Memory B cell (primary cell): ENCODE measurements at regions not wholly inside any gene's neighbourhood (a gene's known extent, or its start where the extent isn't known, plus 50 kb on each side); places are given as distances from the start of the nearest gene placed in this dataset.
"Not testable (repeated sequence)": the region's sequence is repeated elsewhere in the genome, so short reads cannot be mapped to it uniquely, and the experiment has no call there.

ENCODE experiments used
- ATAC-seq: fragments of 150-1000 bp; cut with Tn5 transposase; 2 replicates; pipeline ENCODE4 v1.10.0; 2021; ENCODE audit warnings: low read depth, mild to moderate bottlenecking, moderate library complexity
- DNase-seq, 2 donors: peaks; one replicate each; pipeline ENCODE4 v3.0.0; 2022; ENCODE audit warnings: low spot score in 2 of 2
- H3K27ac Mint-ChIP-seq: one replicate; pipeline ENCODE4 v1.8.0; 2022; ENCODE audit warnings: mild to moderate bottlenecking, moderate library complexity, mixed read lengths
- H3K27me3 Mint-ChIP-seq: one replicate; pipeline ENCODE4 v1.8.0; 2022; ENCODE audit warnings: mixed read lengths
- H3K36me3 Mint-ChIP-seq: one replicate; pipeline ENCODE4 v1.8.0; 2022; ENCODE audit warnings: mild to moderate bottlenecking, mixed read lengths
- H3K4me1 Mint-ChIP-seq: one replicate; pipeline ENCODE4 v1.8.0; 2022; ENCODE audit warnings: mixed read lengths
- H3K4me3 Mint-ChIP-seq: one replicate; pipeline ENCODE4 v1.8.0; 2022; ENCODE audit warnings: mild to moderate bottlenecking, moderate library complexity, mixed read lengths
- H3K9me3 Mint-ChIP-seq: one replicate; pipeline ENCODE4 v1.8.0; 2022; ENCODE audit warnings: mixed read lengths

GRCh38 chr6:67102743-67103142 is 1395.7 kb upstream of the EYS start:
- H3K4me3 Mint-ChIP-seq: no peak overlapping the region
- no peak for ATAC-seq
- no peaks in the 10 kb centered on the region for H3K27me3 Mint-ChIP-seq
- DNase-seq: no peak
- H3K4me1 Mint-ChIP-seq: no peaks in the 10 kb centered on the region
- no peak overlapping the region for H3K27ac Mint-ChIP-seq
- no peaks in the 10 kb centered on the region for H3K36me3 Mint-ChIP-seq
- H3K9me3 Mint-ChIP-seq: no peaks in the 10 kb centered on the region

- H3K27me3 Mint-ChIP-seq, H3K27ac Mint-ChIP-seq, H3K4me1 Mint-ChIP-seq, ATAC-seq, H3K9me3 Mint-ChIP-seq, DNase-seq, H3K36me3 Mint-ChIP-seq, H3K4me3 Mint-ChIP-seq: not testable (repeated sequence)
Measured at GRCh38 chr6:67095618-67096226, 1388.7 kb upstream of the EYS start.

GRCh38 chr6:67094431-67094946 is 1387.5 kb upstream of the EYS start:
- Mint-ChIP-seq H3K36me3 (no peaks in the 10 kb centered on the region), H3K4me1 (no peaks in the 10 kb centered on the region), H3K27ac (no peak overlapping the region), H3K4me3 (no peak overlapping the region), H3K27me3 (no peaks in the 10 kb centered on the region), H3K9me3 (peaks cover 4% of the 10 kb centered on the region)
- DNase-seq (no peak), ATAC-seq (no peak)

GRCh38 chr6:67073938-67074337 is 1366.9 kb upstream of the EYS start:
- DNase-seq (no peak), ATAC-seq (no peak)
- H3K9me3 Mint-ChIP-seq: no peaks in the 10 kb centered on the region
- no peak overlapping the region for H3K4me3 Mint-ChIP-seq
- H3K27me3 Mint-ChIP-seq: no peaks in the 10 kb centered on the region
- no peaks in the 10 kb centered on the region for H3K36me3 Mint-ChIP-seq
- no peak overlapping the region for H3K27ac Mint-ChIP-seq
- H3K4me1 Mint-ChIP-seq: no peaks in the 10 kb centered on the region

DNA sequence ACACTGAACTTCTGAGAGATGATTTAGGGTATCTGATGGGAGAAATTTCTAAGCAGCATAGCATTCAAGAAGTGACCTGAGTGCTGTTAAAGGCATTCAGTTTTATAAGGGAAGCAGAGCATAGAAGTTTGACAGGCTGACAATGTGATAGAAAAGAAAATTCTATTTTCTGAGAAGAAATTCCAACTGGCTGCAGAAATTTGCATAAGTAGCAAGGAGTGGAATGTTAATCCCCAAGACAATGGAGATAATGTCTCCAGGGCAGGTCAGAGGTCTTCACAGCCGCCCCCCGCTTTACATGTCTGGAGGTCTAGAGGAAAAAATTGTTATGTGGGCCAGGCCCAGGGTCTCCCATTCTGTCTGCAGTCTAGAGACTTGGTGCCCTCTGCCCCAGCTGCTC is 1361.8 kb upstream of the EYS start:
- no peaks in the 10 kb centered on the region for H3K27me3 Mint-ChIP-seq
- DNase-seq (no peak), ATAC-seq (no peak)
- H3K4me3 Mint-ChIP-seq: no peak overlapping the region
- H3K4me1 Mint-ChIP-seq: no peaks in the 10 kb centered on the region
- H3K27ac Mint-ChIP-seq: no peak overlapping the region
- no peaks in the 10 kb centered on the region for H3K36me3 Mint-ChIP-seq
- H3K9me3 Mint-ChIP-seq: peaks cover 1% of the 10 kb centered on the region

GRCh38 chr6:67064323-67064722 is 1357.3 kb upstream of the EYS start:
- no peaks in the 10 kb centered on the region for H3K36me3 Mint-ChIP-seq
- H3K4me1 Mint-ChIP-seq: no peaks in the 10 kb centered on the region
- peaks cover 3% of the 10 kb centered on the region for H3K9me3 Mint-ChIP-seq
- no peaks in the 10 kb centered on the region for H3K27me3 Mint-ChIP-seq
- no peak overlapping the region for H3K4me3 Mint-ChIP-seq
- H3K27ac Mint-ChIP-seq: no peak overlapping the region
- ATAC-seq (no peak), DNase-seq (no peak)

GRCh38 chr6:67047996-67048395 is 1341.0 kb upstream of the EYS start:
- Mint-ChIP-seq H3K27ac (no peak overlapping the region), H3K27me3 (no peaks in the 10 kb centered on the region), H3K4me3 (no peak overlapping the region), H3K36me3 (no peaks in the 10 kb centered on the region), H3K4me1 (no peaks in the 10 kb centered on the region), H3K9me3 (peaks cover 6% of the 10 kb centered on the region)
- DNase-seq: no peak
- no peak for ATAC-seq

DNA sequence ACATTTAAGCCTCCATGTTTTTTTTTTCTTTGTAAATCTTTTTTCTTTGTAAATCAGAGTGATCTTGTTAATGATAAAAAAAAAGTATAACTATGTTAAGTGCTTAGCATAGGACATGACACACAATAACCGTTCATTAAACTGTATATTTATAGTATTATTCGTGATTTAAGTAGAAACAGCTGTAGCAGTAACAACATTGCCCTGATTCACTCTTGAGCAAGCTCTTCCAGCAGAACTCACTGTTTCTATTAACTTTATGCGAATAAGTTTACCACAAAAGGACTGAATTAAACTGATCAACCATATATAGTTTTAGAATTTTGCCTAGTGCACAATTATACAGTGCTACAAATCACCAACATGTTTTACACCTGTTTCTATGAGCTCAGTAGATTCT is 1338.0 kb upstream of the EYS start:
- ATAC-seq: no peak
- Mint-ChIP-seq H3K4me1 (no peaks in the 10 kb centered on the region), H3K27ac (no peak overlapping the region)

GRCh38 chr6:67031451-67031850 is 1324.4 kb upstream of the EYS start:
- DNase-seq: no peak
- ATAC-seq: no peak
- no peak overlapping the region for H3K4me3 Mint-ChIP-seq
- no peak overlapping the region for H3K27ac Mint-ChIP-seq
- H3K4me1 Mint-ChIP-seq: no peaks in the 10 kb centered on the region
- H3K27me3 Mint-ChIP-seq: no peaks in the 10 kb centered on the region
- peaks cover 6% of the 10 kb centered on the region for H3K9me3 Mint-ChIP-seq
- H3K36me3 Mint-ChIP-seq: no peaks in the 10 kb centered on the region

More for the DNA sequence above, 1338.0 kb upstream of the EYS start:
- H3K36me3 Mint-ChIP-seq: no peaks in the 10 kb centered on the region
- no peak for DNase-seq
- H3K27me3 Mint-ChIP-seq: no peaks in the 10 kb centered on the region
- no peak overlapping the region for H3K4me3 Mint-ChIP-seq
- H3K9me3 Mint-ChIP-seq: peaks cover 6% of the 10 kb centered on the region

DNA sequence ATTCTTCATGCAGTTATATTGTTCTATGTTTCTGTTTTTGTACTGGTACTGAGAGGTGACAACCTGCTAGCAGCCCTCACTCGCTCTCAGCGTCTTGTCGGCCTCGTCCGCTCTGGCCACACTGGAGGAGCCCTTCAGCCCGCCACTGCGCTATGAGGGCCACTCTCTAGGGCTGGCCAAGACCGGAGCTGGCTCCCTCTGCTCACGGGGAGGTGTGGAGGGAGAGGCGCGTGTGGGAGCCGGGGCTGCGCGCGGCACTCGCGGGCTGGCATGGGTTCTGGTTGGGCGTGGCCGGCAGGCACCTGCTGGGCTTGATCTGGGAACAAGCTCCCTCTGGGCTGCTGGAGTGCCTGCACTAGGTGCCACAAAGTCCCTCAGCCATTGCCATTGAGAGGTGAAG is 1323.8 kb upstream of the EYS start:
- DNase-seq: no peak

GRCh38 chr6:67016921-67017460 is 1310.0 kb upstream of the EYS start:
- peaks cover 8% of the 10 kb centered on the region for H3K9me3 Mint-ChIP-seq
- H3K4me3 Mint-ChIP-seq: no peak overlapping the region
- H3K27ac Mint-ChIP-seq: no peak overlapping the region
- ATAC-seq (no peak), DNase-seq (no peak)
- H3K4me1 Mint-ChIP-seq: no peaks in the 10 kb centered on the region
- H3K27me3 Mint-ChIP-seq: no peaks in the 10 kb centered on the region
- H3K36me3 Mint-ChIP-seq: no peaks in the 10 kb centered on the region

More for the DNA sequence above, 1323.8 kb upstream of the EYS start:
- no peak overlapping the region for H3K27ac Mint-ChIP-seq
- ATAC-seq: no peak
- no peaks in the 10 kb centered on the region for H3K27me3 Mint-ChIP-seq
- no peaks in the 10 kb centered on the region for H3K36me3 Mint-ChIP-seq
- no peak overlapping the region for H3K4me3 Mint-ChIP-seq
- peaks cover 7% of the 10 kb centered on the region for H3K9me3 Mint-ChIP-seq
- H3K4me1 Mint-ChIP-seq: no peaks in the 10 kb centered on the region

- Mint-ChIP-seq H3K27me3 (no peaks in the 10 kb centered on the region), H3K27ac (no peak overlapping the region), H3K4me1 (no peaks in the 10 kb centered on the region), H3K4me3 (no peak overlapping the region), H3K9me3 (peaks cover 10% of the 10 kb centered on the region), H3K36me3 (no peaks in the 10 kb centered on the region)
- ATAC-seq: no peak
- DNase-seq: no peak
Measured at GRCh38 chr6:67011441-67011840, 1304.4 kb upstream of the EYS start.

- no peaks in the 10 kb centered on the region for H3K27me3 Mint-ChIP-seq
- no peaks in the 10 kb centered on the region for H3K4me1 Mint-ChIP-seq
- H3K9me3 Mint-ChIP-seq: peaks cover 6% of the 10 kb centered on the region
- no peaks in the 10 kb centered on the region for H3K36me3 Mint-ChIP-seq
- ATAC-seq: no peak
- no peak overlapping the region for H3K4me3 Mint-ChIP-seq
- H3K27ac Mint-ChIP-seq: no peak overlapping the region
- no peak for DNase-seq
Measured at GRCh38 chr6:67009818-67010217, 1302.8 kb upstream of the EYS start.

DNA sequence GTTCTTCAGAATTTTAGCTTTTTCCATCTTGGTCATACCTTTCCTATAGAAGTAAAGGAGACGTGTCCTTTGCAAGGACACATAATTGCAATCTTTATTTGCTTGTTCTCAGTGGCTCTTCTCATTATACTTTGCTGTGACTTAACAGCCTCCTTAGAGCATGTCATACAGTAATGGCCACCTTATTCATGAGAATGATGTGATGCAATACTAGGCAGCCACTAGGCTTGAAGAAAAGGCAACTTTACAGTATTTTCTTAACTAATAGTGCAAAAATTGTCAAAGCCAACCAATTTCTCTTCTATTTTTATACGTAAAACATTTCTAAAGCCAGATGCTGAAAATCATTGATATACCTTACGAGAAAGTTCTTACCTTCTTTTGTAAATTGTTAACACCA is 1296.8 kb upstream of the EYS start:
- ATAC-seq (no peak), DNase-seq (no peak)
- Mint-ChIP-seq H3K27me3 (no peaks in the 10 kb centered on the region), H3K9me3 (peaks cover 3% of the 10 kb centered on the region), H3K36me3 (no peaks in the 10 kb centered on the region), H3K27ac (no peak overlapping the region), H3K4me1 (no peaks in the 10 kb centered on the region), H3K4me3 (no peak overlapping the region)

GRCh38 chr6:67000121-67000520 is 1293.1 kb upstream of the EYS start:
- ATAC-seq (no peak), DNase-seq (no peak)
- H3K4me3 Mint-ChIP-seq: no peak overlapping the region
- no peaks in the 10 kb centered on the region for H3K4me1 Mint-ChIP-seq
- H3K27me3 Mint-ChIP-seq: no peaks in the 10 kb centered on the region
- H3K36me3 Mint-ChIP-seq: no peaks in the 10 kb centered on the region
- H3K9me3 Mint-ChIP-seq: peaks cover 3% of the 10 kb centered on the region
- no peak overlapping the region for H3K27ac Mint-ChIP-seq
